GM18502 (cell line): ENCODE measurements at regions not wholly inside any gene's neighbourhood (a gene's known extent, or its start where the extent isn't known, plus 50 kb on each side); places are given as distances from the start of the nearest gene placed in this dataset.

Source experiments
- ATAC-seq: cut with Tn5 transposase; IDR thresholded peaks from one replicate; pipeline ENCODE4 v1.9.1; 2021; ENCODE audit warnings: mild to moderate bottlenecking; ENCODE audit not compliant: unreplicated experiment, poor library complexity

DNA sequence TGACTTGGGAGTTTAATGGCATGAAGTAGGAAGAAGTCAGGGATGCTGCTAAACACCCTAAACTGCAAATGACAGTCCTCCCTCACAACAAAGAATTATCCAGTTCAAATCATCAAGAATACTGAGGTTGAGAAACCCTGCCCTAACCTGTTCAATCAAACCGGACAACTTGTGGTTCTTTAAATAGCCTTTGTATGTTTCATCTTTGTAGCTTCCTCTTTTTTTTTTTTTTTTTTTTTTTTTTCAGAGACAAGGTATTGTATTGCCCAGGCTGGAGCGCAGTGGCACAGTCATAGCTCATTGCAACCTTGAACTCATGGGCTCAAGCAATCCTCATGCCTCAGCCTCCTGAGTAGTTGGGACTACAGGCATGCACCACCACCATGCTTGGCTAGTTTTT, 52.5 kb upstream of the TTC29 start:
- ATAC-seq: peak; percentile 76

DNA sequence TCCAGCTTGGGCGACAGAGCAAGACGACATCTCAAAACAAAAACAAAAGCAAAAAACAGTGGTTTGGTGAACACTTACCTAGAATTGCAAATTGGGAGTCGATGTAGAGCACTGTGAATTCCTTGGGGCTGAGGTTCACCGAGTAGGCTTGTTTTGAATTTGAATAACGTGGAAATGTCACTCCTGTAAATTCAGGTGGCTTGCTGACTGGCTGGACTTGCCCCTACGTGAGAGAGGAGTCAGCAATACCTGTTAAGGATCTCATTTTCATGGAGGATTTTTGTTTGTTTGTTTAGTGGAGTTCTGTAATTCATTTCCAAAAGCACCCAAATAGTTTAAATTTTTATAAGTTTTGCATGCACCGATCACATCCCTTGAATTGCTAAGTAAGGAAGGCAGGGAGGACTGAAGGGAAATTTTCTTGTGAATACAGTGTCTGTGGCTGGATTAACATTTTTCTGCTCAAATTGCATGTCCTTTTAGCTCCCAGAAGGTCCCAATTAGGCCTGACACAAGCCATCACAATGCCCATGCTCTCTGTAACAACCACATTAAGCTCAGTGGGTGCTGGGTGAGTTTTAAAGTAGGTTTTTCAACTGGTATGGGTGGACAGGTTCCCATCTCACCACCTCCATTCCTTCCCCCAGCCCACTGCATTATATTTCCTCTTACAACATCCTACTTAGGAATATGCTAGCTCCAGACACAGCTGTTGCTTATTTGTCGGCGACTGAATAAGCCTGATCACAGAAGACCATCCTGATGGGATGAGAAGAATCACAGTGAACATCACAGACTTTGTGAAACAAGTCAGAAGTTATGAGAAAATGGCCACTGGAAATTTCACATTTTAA, 58.5 kb upstream of the TTC29 start:
- ATAC-seq: no peak

GRCh38 chr4:147006229-147006628, 60.6 kb upstream of the TTC29 start:
- ATAC-seq: no peak

DNA sequence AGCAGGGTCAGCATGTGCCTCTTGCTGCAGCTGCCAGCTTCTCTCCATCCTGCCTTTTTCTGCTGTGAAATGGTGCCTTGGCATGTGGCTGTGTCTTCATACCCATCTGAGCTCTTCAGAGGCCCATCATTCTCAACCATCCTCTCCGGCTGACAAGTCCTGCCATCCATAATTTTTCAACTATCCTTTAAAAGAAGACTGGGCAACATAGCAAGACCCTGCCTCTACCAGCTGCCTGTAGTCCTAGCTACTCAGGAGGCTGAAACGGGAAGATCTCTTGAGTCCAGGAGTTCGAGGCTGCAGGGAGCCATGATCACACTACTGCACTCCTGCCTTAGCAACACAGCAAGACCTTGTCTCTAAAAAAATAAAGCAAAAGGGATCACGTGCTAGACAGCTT, 64.2 kb upstream of the TTC29 start:
- ATAC-seq: no peak

DNA sequence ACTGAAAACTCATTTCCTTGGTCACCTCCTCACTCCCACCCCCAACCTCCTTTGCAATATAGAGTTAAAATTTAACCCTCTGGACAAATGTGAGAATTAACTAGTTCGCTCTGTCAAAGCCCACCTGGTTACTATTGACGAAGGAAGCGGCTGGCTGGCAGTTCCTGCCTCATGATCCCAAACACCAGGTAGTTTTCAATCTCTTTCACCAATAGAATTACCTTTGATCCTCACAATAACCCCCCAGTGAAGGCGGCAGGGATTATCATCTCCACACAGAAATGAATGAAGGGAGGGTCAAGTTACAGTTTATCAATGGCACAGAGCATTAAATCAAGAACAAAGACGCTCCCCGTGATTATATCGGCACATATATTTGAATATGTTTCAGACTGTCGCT, 65.7 kb upstream of the TTC29 start:
- no peak for ATAC-seq

DNA sequence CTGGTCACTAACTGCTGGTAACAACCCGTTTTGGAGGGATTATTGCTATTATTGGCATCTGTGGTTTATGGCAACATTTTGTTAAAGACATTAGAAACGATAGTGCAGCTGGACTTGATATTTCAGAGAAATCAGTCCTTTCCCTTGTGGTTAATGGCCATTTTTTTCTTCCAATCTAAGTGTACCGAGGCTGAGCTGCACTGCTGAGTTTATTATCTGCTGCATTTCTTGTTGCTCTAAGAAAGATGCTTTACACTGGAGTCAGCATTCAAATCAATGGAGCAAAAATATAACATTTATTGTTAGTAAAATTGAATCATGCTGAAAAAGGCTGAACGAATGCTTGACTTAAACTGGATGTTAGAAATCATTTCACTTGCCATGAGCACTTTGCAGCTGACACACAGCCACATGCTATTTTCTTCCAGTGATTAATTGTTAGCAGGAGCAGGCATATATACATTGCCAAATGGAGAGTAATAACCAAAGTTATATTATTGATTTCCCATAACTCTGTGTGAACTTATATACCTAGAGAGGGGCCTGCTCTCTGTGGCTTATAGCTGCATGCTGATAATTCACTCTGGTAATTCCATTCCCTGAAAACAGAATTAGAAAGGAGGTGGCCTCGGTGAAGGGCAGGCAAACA, 66.5 kb upstream of the TTC29 start:
- ATAC-seq: no peak

DNA sequence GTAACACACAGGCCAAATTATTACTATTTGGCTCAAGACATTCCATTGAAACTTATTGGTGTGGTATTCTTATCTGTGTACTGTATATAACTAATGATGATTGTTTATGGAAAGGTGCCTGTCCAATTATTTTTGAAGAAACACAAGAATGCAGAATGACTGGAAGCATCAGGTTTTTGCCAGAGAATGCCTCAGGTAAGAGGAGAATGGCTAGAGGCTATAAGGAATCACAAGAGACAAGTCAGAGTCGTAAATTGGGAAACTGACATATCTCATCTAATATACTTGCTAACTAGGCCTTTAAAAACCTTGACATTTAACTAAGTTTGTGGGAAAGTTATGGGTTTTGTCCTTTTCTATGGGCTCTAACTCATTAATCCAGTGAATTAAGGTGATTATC, 69.3 kb upstream of the TTC29 start:
- no peak for ATAC-seq

DNA sequence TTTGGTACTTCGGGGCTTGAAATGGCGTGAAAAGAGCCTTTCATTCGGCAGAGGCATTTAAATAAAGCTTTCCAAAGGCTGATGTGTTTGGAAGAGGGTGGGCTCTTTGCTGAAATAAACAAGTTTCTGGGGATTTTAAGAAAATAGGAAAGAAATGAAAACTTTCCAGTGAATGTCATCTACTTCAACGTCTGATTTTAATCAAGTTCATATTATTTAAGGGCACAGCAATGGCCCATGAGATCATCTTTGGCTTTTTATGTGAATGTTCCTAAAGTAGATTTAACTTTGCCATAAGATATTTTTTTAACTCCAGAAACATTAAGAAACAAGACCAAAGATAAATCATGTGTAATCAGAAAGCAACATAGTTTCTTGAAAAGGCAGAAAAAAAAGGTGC, 69.8 kb upstream of the TTC29 start:
- ATAC-seq: no peak

GRCh38 chr4:147017081-147017480, 71.4 kb upstream of the TTC29 start:
- ATAC-seq: no peak

DNA sequence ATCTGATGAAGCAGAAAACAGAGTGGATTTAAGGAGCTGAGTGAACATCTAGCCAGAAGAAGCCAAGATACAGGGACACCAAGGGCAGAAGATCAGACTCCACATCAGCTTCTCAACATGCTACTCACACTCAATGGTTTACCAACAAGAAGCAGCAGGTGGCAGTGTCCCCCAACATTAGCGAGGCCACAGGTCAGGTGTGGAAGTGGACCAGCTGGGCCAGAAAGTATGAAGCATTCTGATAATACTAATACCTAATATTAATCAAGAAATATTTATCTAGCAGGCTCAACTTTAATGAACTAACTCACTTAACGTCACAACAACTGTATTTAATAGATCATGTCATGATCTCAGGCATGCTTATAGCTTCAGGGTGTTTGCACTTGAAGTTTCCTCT, 73.4 kb upstream of the TTC29 start:
- ATAC-seq: peak; percentile 88

- ATAC-seq: no peak
Observed at GRCh38 chr4:147020456-147020855, 74.8 kb upstream of the TTC29 start.

DNA sequence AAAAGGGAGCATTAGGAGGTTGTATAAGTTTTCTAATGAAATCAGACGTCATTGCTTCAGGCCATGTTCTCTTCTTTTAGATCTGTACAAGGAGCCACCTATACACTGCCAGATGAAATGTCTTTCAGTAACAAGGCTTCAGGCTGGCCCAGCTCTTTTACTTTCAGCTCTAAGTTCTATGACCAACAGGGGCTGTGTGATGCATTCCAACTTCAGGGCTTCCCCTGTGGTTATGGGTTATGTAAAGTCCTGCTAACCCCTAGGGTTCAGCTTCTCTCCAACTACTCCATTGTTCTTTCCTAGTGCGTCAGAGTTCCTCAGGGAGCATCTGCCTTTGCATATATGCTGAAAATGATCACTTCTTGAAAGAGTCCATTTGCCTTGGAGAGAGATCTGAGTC, 79.4 kb upstream of the TTC29 start:
- no peak for ATAC-seq

- no peak for ATAC-seq
Observed at GRCh38 chr4:147029296-147029695, 83.6 kb upstream of the TTC29 start.

- no peak for ATAC-seq
Observed at GRCh38 chr4:147034372-147034771, 88.7 kb upstream of the TTC29 start.

GRCh38 chr4:147037069-147037468, 91.4 kb upstream of the TTC29 start:
- no peak for ATAC-seq

DNA sequence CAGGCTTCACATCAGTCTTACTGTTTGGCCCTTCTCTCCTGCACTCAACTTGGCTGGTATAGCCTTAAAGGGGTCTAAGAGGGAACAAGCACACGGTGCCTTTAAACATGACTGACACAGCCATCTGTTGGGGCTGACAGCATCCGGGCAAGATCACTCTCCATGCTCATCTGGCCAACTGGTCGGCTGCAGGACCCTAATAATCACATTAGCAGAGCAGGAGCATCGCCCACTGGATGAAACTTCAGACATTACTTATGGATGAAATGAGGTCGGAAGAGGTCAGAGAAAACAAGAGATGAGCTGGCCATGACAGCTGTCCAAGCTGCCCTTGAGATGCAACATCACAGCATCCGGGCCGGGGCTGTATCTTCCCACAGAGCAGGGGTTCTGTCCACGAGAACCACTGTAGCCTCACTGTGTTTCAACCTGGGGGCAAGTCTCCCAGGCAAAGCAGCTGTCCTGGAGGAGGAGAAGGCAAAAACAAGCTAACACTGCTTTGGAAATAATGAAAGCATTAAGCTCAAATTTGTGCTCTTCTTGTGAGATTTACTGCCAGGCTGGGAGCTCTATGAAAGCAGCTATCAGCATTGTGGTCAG, 94.4 kb upstream of the TTC29 start:
- ATAC-seq: no peak

DNA sequence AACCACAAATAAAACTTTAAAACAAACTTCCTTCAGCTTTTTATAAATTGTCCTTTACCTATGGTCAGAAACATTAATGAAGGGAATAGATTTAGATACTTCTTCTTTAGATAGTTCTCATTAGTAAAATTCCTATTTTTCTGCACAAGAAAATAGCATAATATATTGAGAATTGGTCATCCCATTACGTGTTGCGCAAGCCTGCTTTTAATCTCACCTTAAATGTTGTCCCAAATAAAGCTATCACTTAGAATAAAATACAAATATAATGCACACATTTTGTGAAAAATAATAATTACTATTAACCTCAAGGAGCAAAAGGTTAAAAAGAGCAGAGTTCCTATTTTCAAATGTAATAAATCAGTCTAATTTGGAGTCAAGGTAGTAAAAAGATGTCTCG, 95.2 kb upstream of the TTC29 start:
- no peak for ATAC-seq

DNA sequence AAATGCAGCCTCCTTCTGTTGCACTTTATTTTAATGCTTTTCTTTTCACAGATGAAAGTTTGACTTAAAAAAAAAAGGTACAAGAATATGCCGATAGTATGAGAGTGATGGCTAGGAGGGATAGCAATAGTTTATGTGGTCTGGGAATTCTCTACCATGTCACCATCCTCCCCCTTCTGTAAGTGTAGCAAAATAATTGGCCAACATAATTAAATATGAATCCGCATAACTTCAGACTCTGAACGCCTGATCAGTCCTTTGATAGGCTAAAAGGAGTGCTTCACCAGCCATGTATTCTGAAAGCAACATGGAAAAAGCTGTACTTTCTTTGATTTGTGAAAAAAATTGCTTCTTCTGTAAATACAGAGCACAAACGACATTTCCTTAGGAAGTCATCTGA, 95.7 kb upstream of the TTC29 start:
- ATAC-seq: no peak

- ATAC-seq: no peak
Observed at GRCh38 chr4:147042046-147042445, 96.4 kb upstream of the TTC29 start.

- no peak for ATAC-seq
Observed at GRCh38 chr4:147044241-147044640, 98.6 kb upstream of the TTC29 start.

DNA sequence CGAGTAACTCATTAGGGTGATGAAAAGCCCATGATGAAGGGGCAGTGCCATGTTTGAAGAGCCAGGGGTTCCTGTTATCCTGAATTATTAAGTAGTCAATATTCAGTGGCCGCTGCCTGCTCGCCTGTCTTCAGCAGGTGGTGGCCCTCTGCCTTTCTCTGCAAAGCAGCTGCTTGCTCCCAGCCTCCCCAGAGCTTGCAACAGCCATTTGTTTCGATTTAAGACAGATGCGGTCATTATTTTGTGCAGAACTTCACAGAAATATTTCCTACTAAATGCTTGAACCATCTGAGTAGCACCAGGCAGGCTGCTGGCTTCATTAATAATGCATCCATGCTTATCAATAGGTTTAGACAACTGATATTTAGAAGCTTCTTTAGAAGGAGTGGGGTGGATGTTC, 104.3 kb upstream of the TTC29 start:
- ATAC-seq: no peak

- ATAC-seq: no peak
Observed at GRCh38 chr4:147050356-147050765, 104.7 kb upstream of the TTC29 start.
